Fibroblast of lung (primary cell): ENCODE measurements at regions not wholly inside any gene's neighbourhood (a gene's known extent, or its start where the extent isn't known, plus 50 kb on each side); places are given as distances from the start of the nearest gene placed in this dataset.

Experiments used
- DNase-seq, 2 donors: peaks; one replicate each; pipeline versions ENCODE4 v3.0.0 to v3.0.0-alpha.2; 2010; ENCODE audit warnings: low read depth in 2 of 2
- H2AFZ ChIP-seq: 2 replicates; pipeline ENCODE4 v1.5.1; 2012; ENCODE audit warnings: low read length, control low read depth, inconsistent platforms
- H3K27ac ChIP-seq: 2 replicates; pipeline ENCODE4 v1.5.1; 2011; ENCODE audit warnings: low read length, control low read depth; ENCODE audit not compliant: insufficient read depth
- H3K27me3 ChIP-seq: 2 replicates; pipeline ENCODE4 v1.5.1; 2011; ENCODE audit warnings: mild to moderate bottlenecking, low read length; ENCODE audit not compliant: control insufficient read depth, insufficient read depth
- H3K36me3 ChIP-seq: 2 replicates; pipeline ENCODE4 v1.5.1; 2011; ENCODE audit warnings: low read length; ENCODE audit not compliant: control insufficient read depth, insufficient read depth
- H3K4me1 ChIP-seq: 2 replicates; pipeline ENCODE4 v1.5.1; 2011; ENCODE audit warnings: low read length; ENCODE audit not compliant: control insufficient read depth, insufficient read depth; ENCODE audit errors: extremely low read depth
- H3K4me2 ChIP-seq: 2 replicates; pipeline ENCODE4 v1.5.1; 2011; ENCODE audit warnings: low read length, control low read depth; ENCODE audit not compliant: insufficient read depth; ENCODE audit errors: extremely low read depth
- H3K4me3 ChIP-seq, 4 experiments: fragments of 200-600 bp in 1 of 4; sonication (generic) in 1 of 4; replicated peaks in 1 of 4; 2 replicates each; pipeline ENCODE4 v1.5.1; 2011 to 2016; ENCODE audit warnings: low read length in 4 of 4, low read depth in 3 of 4, mild to moderate bottlenecking in 3 of 4, control low read depth in 2 of 4, inconsistent platforms in 1 of 4, mixed read lengths in 1 of 4; ENCODE audit not compliant: insufficient read depth in 1 of 4; ENCODE audit errors: control extremely low read depth in 1 of 4
- H3K79me2 ChIP-seq: 2 replicates; pipeline ENCODE4 v1.5.1; 2012; ENCODE audit warnings: mild to moderate bottlenecking, low read length, inconsistent platforms; ENCODE audit not compliant: control insufficient read depth, insufficient read depth
- H3K9ac ChIP-seq: 2 replicates; pipeline ENCODE4 v1.5.1; 2011; ENCODE audit warnings: mild to moderate bottlenecking, low read length, control low read depth; ENCODE audit not compliant: insufficient read depth
- H3K9me3 ChIP-seq: 2 replicates; pipeline ENCODE4 v1.5.1; 2012; ENCODE audit warnings: low read depth, low read length; ENCODE audit not compliant: control insufficient read depth, insufficient read depth
- H4K20me1 ChIP-seq: 2 replicates; pipeline ENCODE4 v1.5.1; 2011; ENCODE audit warnings: low read length; ENCODE audit not compliant: control insufficient read depth, insufficient read depth; ENCODE audit errors: extremely low read depth
- CTCF ChIP-seq, 2 donors: IDR thresholded peaks in 1 of 2; conservative IDR thresholded peaks in 1 of 2; 1 replicate in 1 of 2; 2 replicates in 1 of 2; pipeline ENCODE4 v1.5.1; 2011 to 2012; ENCODE audit warnings: low read length in 2 of 2, control low read depth in 1 of 2, inconsistent platforms in 1 of 2, low read depth in 1 of 2, mild to moderate bottlenecking in 1 of 2
- EZH2 ChIP-seq: IDR thresholded peaks from 2 replicates; pipeline ENCODE4 v1.5.1; 2012; ENCODE audit warnings: low read length, control low read depth, mild to moderate bottlenecking; ENCODE audit errors: missing control alignments

GRCh38 chr1:104476126-104476525 is 726.4 kb downstream of the AMY1C start:
- no peak overlapping the region for H2AFZ ChIP-seq
- H4K20me1 ChIP-seq: no peaks in the 10 kb centered on the region
- no peaks in the 10 kb centered on the region for H3K36me3 ChIP-seq
- TF ChIP-seq EZH2: no peak
- no peak for TF ChIP-seq CTCF (conservative IDR thresholded peaks at IDR 0.05 in 1 of 2, IDR thresholded peaks at IDR 0.05 in 1 of 2; ENCODE audit: low read depth in 1 of 2, low read length in 2 of 2)
- no peaks in the 10 kb centered on the region for H3K27me3 ChIP-seq
- H3K9me3 ChIP-seq: no peaks in the 10 kb centered on the region
- no peak overlapping the region for H3K9ac ChIP-seq
- H3K4me2 ChIP-seq: no peak overlapping the region
- DNase-seq: no peak
- H3K4me3 ChIP-seq: no peak overlapping the region
- H3K4me1 ChIP-seq: no peaks in the 10 kb centered on the region
- no peaks in the 10 kb centered on the region for H3K79me2 ChIP-seq
- H3K27ac ChIP-seq: no peak overlapping the region

- Histone ChIP-seq H3K36me3 (no peaks in the 10 kb centered on the region), H3K4me3 (no peak overlapping the region), H3K27me3 (no peaks in the 10 kb centered on the region), H3K79me2 (no peaks in the 10 kb centered on the region), H3K4me2 (no peak overlapping the region), H3K9ac (no peak overlapping the region), H4K20me1 (no peaks in the 10 kb centered on the region), H3K9me3 (no peaks in the 10 kb centered on the region), H3K27ac (no peak overlapping the region), H3K4me1 (no peaks in the 10 kb centered on the region), H2AFZ (no peak overlapping the region)
- no peak for DNase-seq
- TF ChIP-seq CTCF (conservative IDR thresholded peaks at IDR 0.05 in 1 of 2, IDR thresholded peaks at IDR 0.05 in 1 of 2; ENCODE audit: low read depth in 1 of 2, low read length in 2 of 2) (no peak), EZH2 (no peak)
Measured at GRCh38 chr1:104488296-104489015, 738.8 kb downstream of the AMY1C start.

GRCh38 chr1:104526158-104526795 is 776.6 kb downstream of the AMY1C start:
- Histone ChIP-seq H3K9me3 (no peaks in the 10 kb centered on the region), H3K4me2 (no peak overlapping the region), H3K27ac (no peak overlapping the region), H2AFZ (no peak overlapping the region), H3K27me3 (no peaks in the 10 kb centered on the region), H4K20me1 (no peaks in the 10 kb centered on the region), H3K4me3 (no peak overlapping the region), H3K79me2 (no peaks in the 10 kb centered on the region), H3K36me3 (no peaks in the 10 kb centered on the region), H3K4me1 (no peaks in the 10 kb centered on the region), H3K9ac (no peak overlapping the region)
- TF ChIP-seq CTCF (conservative IDR thresholded peaks at IDR 0.05 in 1 of 2, IDR thresholded peaks at IDR 0.05 in 1 of 2; ENCODE audit: low read depth in 1 of 2, low read length in 2 of 2) (no peak), EZH2 (no peak)
- no peak for DNase-seq
